ENCODE measurements at regions not wholly inside any gene's neighbourhood (a gene's known extent, or its start where the extent isn't known, plus 50 kb on each side); places are given as distances from the start of the nearest gene placed in this dataset.

DNA sequence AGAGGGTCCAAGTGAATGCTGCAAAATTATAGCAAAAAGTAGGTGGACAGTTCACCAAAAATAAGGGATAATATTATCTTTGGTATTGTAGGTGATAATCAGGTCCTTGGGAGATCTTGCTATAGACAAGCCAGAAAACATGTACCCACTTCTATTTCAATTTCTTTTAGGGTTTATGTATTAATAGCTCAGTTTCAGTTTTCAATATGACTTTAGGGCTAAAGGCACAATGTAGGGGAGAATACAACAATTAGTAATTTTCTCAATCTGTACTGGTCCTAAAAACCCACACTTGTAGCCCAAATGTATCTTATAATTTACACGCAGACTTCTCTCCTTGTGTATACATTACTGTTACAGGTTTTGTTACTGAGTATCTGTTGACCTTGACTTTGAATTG lies 307.0 kb upstream of the ID4 start:
- TF ChIP-seq HDGF (IDR thresholded peaks at IDR 0.05; ENCODE audit: borderline replicate concordance) (no peak), FOXK2 (IDR thresholded peaks at IDR 0.05) (no peak), ELF4 (IDR thresholded peaks at IDR 0.05) (no peak), FOXA1 (IDR thresholded peaks at IDR 0.05) (no peak), ZNF384 (IDR thresholded peaks at IDR 0.05) (no peak), LEF1 (IDR thresholded peaks at IDR 0.05; ENCODE audit: borderline replicate concordance) (no peak), FOXM1 (IDR thresholded peaks at IDR 0.05; ENCODE audit: borderline replicate concordance) (no peak), TARDBP (IDR thresholded peaks at IDR 0.05) (no peak), NFRKB (IDR thresholded peaks at IDR 0.05) (no peak), ARNT (IDR thresholded peaks at IDR 0.05) (no peak)

All from HEK293T (cell line).